GM21737 (cell line): ENCODE measurements at regions not wholly inside any gene's neighbourhood (a gene's known extent, or its start where the extent isn't known, plus 50 kb on each side); places are given as distances from the start of the nearest gene placed in this dataset.
"Not testable (repeated sequence)": the region's sequence is repeated elsewhere in the genome, so short reads cannot be mapped to it uniquely, and the experiment has no call there.

Source experiments
- ATAC-seq: cut with Tn5 transposase; IDR thresholded peaks from one replicate; pipeline ENCODE4 v1.9.1; 2021; ENCODE audit warnings: mild to moderate bottlenecking, moderate library complexity; ENCODE audit not compliant: unreplicated experiment

DNA sequence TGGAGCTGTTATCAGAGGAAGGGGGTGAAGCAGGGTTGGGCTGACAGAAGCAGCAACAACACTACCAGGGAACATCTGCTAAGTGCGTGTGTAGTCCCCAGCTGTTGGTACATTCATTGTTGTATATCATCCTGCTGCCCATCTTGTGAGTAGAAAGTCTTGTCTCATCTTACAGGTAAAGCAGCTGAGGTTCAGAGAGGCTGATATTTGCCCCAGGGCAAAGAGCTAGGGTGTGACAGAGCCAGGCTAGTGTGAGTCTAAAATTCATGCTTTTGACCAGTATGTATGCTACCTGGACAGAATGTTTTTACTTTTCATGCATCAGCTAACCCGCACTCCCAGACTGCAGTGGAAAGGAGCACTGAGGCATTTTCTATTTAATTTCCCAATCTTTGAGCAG is 221.6 kb downstream of the STK31 start:
- no peak for ATAC-seq

DNA sequence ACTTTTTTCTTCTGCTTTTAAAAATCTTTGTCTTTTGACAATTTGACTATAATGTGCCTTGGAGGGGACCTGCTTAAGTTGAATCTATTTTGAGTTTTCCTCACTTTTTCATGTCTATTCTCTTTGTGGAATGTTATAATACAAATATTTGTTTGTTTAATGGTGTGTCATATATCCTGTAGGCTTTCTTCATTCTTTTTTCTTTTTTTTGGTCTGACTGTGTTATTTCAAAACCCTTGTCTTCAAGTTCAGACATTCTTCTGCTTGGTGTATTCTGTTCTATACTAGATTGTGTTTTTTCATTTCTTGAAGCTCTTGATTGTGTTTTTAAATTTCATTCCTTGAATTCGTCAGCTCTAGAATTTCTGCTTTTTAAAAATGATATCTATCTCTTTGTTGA is 228.2 kb downstream of the STK31 start:
- no peak for ATAC-seq

GRCh38 chr7:23938937-23939552 is 229.0 kb downstream of the STK31 start:
- ATAC-seq: peak; percentile 55

DNA sequence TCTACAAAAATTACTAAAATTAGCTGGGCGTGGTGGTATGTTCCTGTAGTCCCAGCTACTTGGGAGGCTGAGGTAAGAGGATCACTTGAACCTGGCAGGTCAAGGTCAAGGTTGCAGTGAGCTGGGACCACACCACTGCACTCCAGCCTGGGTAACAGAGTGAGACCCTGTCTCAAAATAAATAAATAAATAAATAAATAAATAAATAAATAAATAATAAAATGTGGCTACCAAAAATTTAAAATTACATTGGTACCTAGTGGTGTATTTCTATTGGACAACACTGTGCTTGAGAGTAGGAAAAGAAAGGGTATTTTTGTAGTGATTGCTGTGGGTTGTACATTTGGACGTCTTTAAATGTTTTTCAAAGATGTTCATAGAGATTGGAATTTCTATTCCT is 229.7 kb downstream of the STK31 start:
- ATAC-seq: not testable (repeated sequence)

DNA sequence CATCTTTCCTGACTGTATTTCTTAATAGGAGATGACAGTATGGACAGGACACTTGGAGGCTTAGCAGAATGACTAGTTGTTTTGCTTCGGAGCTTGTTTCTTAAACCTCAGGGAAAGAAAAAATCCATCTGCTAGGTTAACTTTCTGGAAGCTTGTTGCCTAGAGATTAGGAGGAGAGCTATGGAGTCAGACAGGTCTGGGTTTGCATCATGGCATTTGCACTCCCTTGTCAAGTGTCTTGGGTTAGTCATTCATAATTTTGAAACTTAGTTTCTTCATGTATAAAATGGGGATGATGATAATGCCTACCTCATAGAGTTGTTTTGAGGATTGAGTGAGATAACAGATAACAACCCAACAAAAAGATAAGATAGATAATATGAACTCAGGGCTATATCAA is 231.5 kb downstream of the STK31 start:
- ATAC-seq: no peak

DNA sequence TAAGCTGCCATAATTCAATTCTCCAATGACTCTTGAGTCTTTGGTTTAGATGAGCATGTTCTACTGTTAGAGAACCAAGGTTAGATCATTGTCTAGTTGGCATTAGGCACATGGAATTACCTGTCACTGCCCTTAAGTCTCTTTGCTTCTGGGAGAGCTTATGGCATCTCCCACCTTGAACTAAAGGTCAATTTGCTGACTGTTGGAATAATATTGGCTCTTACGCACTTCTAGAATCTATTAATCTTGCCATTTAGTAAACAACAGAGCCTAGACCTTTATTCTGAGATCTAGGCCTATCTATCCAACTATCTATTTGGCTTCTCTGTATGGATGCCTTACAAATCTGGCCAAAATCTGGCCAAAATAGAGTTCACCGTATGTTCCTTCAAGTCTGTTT is 232.0 kb downstream of the STK31 start:
- ATAC-seq: no peak

- no peak for ATAC-seq
Measured at GRCh38 chr7:23944131-23944530, 234.1 kb downstream of the STK31 start.

DNA sequence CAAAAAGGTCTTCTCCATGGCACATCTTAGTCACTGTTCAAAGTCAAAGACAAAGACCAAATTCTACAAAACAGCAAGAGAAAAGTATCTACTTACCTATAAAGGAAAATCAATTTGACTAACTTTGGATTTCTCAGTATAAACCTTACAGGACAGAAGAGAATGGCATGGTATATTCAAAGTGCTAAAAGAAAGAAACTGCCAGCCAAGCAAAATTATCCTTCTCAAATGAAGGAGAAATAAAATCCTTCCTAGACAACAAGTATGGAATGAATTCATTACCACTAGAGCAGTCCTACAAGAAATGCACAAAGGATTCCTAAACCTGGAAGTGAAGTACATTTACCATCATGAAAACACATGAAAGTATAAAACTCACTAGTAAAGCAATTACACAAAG is 235.5 kb downstream of the STK31 start:
- ATAC-seq: no peak

DNA sequence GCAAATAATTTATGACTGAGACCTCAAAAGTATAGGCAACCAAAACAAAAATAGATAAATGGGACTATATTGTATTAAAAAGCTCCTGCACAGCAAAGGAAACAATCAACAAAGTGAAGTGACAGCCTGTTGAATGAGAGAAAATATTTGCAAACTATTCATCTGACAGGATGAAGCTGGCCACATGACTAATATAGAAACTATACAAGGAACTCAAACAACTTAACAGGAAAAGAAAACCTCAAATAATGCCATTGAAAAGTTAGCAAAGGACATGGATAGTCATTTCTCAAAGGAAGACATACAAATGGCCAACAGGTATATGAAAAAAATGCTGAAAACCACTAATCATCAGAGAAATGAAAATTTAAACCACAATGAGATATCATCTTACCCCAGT is 245.1 kb downstream of the STK31 start:
- ATAC-seq: no peak

DNA sequence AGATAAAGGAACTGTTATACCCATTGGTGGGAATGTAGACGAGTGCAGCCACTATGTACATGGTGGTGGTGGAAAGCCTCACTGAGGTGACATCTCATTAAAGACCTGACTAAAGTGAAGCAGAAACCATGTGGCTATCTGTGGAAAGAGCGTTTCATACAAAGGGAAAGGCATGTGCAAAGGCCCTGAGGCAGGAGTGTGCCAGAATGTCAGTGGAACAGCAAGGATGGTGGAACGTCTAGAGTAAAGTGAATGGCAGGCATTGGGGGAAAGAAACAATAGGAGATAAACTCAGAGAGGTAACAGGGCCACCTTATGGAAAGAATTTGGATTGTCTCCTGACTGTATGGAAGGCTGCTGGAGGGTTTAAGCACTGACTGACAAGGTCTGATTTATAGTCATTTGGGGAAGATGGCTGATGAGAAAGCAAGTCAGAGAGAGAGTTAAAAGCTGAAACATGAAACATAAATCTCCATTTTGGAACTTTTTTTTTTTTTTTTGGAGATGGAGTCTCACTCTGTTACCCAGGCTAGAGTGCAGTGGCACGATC is 245.7 kb downstream of the STK31 start:
- no peak for ATAC-seq

DNA sequence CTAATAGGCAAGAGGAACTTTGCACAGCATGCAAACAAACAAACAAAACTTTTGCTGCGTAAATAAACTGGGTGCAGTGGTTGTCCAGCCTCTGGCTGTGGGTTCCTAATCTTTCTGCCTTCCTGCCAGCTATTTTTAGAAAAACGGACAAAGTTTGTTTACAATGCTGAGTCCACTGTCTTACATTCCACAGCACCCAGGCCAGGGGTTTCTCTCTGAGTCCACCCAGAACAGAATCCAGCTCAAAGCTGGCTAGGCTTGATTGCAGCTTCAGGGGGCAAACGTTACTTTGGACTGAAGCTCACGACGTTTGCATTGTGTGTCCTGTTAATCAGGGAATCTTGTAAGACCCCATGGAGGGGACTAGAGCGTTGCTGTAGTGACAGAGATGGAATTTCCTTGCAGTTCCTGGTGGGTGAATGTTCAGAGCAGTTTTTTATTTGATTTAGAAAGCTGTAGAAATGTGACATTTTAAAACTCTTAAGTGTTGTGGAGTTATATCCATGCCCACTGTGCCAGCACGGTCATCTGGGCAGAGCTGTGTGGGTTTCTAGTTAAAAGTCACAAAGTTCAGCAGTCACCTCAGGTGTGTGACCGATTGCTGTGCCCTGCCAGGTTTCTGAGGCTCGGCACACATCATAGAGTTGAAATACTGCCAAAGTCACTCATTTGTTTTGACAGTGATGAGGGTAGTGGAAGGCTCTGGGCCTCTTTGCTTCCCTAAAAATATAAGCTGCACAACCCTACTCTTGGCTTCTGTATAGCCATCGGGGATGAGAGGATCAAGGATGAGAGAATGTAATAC is 247.0 kb downstream of the STK31 start:
- no peak for ATAC-seq

GRCh38 chr7:23959821-23960220 is 249.8 kb downstream of the STK31 start:
- ATAC-seq: no peak

DNA sequence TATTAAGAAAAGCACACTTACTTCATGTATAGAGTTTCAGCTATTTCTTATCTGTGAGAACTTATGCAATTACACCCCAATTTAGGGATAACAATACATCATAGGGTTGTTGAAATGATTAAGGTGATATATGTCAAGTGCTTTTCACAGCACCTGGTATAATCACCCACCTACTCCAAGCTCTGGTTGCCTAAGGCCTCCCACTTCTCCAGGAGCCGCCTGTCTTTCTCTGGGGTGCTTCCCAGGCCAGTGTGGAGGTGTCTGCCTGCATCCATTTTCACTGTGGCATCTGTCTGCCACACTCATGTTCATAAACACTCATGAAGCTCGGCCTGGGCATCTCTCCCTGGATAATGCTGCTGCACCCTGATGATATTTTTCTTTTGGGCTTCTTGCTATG is 250.3 kb downstream of the STK31 start:
- ATAC-seq: no peak

GRCh38 chr7:23963461-23964165 is 253.6 kb downstream of the STK31 start:
- no peak for ATAC-seq

DNA sequence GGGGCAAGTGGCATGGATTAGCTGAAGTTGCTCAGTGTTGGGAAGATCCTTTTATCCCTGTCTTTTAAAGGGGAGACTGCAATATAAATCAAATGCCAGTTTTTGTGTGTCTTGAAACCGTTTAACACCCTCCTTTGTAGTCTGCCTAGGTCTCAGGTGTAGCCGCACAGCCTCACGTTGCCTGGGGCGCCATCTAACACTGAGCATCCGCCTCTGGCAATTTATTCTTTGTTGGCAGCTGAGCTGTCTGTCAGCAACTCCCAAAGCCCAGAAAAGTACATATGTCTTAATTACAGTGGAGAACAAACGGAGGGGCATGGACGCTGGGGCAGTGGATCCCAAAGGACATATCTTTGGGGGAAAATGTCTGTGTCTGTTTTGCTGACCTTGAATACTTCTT is 254.7 kb downstream of the STK31 start:
- no peak for ATAC-seq

DNA sequence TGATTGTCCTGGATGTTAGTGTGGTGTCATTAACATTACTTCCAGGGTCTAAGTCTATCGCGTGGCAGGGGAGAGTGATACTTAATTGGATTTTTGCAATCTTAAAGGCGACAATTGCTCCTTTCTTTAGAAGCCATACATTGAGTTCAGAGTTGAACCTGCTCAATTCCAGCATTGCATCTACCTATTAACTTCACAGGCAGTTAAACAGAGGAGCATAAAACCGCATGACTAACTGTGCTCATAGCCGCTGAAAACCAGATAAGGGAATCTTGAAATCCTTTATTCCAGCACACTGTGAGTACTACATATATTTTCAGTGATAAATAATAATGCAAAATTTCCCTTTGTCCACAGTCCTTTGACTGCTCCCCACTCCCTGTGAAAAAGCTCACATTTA is 255.3 kb downstream of the STK31 start:
- ATAC-seq: no peak

DNA sequence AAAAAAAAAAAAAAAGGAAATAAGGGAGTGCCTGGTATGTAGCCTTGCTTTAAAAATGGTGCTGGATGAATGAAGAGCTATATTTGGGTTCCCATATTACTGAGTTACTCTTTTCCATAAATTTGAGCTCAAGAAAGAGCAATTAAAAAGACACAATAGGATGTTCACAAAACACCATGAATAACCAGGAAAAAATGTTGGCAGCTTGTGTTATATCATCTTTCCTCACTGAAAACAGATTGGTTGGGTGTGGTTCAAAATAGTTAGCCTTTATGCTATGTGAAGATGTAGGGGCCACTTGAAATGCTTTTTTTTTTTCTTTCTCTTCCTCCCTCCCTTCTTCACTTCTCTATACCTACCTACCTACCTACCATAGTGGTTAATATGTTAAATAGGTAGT is 256.9 kb downstream of the STK31 start:
- ATAC-seq: no peak

DNA sequence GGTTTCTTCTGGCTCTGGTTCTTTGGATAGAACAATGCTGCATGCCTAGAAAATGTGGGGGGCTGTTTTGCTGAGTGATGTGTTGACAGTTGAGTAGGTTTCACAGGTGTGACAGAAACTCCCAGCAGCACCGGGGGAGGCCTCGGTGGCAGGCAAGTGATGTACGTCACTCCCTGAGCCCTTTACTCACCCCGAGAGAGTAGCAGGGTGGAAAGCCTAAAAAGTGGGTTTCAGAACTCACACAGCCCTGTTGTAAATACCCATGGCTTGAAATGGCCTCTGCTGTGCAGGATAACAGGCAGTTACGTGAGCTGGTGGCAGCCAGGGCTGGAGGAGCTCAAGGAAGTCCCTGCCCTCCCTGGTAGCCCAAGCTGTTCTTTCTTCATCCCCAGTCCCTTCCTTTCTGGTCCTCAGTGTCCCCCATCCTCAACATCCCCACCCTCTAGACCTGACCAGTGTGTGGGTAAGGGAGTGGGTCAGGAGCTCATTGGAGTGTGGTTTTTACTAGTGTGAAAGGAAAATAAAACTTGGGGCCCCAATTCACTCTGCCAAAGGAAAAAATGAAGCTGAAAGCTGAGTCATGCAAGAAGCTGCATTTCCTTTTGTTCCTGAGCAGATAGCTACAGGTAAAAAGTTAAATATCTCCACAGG is 258.1 kb downstream of the STK31 start:
- ATAC-seq: no peak

DNA sequence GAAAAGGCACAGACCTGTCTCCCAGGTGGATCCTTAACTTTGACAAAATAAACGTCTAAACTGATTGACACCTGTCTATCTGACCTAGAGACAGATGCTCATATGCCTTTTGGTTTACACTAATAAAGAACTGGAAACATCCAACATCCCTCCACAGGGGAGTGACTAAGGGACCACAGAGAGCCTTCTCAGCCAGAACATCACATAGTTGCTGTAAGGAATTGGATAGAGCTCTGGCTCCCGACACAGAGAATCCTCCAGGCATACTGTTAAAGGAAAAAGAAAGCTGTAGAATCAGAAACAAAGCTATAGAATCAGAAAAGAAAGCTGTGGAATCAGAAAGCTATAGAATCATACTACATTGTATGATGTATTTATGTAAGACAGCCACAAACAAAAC is 258.8 kb downstream of the STK31 start:
- no peak for ATAC-seq

DNA sequence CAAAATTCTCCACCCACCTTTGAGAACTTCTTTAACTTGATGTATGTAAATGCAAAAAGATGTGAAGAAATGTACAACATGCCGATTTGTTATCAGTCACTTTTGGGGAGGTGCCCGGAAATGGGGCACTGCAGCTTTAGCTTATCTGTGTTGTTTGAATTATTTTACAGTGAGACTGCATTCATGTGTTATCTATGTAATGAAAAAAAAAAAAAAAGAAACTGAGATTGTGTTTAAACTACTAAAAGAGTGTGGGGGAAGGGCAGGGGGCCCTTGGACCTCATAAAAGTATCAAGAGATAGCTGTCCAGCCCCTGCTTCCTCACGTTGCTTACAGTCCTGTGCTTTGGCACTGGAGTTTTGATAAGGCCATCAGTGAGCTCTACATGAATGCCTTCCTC is 259.4 kb downstream of the STK31 start:
- no peak for ATAC-seq

GRCh38 chr7:23970193-23970592 is 260.2 kb downstream of the STK31 start:
- ATAC-seq: no peak
